ENCODE measurements at regions not wholly inside any gene's neighbourhood (a gene's known extent, or its start where the extent isn't known, plus 50 kb on each side); places are given as distances from the start of the nearest gene placed in this dataset.
"Not testable (repeated sequence)": the region's sequence is repeated elsewhere in the genome, so short reads cannot be mapped to it uniquely, and the experiment has no call there.

GRCh38 chr22:22784249-22785039 lies 103.2 kb upstream of the IGLL5 start:
- DNase-seq: no peak

DNA sequence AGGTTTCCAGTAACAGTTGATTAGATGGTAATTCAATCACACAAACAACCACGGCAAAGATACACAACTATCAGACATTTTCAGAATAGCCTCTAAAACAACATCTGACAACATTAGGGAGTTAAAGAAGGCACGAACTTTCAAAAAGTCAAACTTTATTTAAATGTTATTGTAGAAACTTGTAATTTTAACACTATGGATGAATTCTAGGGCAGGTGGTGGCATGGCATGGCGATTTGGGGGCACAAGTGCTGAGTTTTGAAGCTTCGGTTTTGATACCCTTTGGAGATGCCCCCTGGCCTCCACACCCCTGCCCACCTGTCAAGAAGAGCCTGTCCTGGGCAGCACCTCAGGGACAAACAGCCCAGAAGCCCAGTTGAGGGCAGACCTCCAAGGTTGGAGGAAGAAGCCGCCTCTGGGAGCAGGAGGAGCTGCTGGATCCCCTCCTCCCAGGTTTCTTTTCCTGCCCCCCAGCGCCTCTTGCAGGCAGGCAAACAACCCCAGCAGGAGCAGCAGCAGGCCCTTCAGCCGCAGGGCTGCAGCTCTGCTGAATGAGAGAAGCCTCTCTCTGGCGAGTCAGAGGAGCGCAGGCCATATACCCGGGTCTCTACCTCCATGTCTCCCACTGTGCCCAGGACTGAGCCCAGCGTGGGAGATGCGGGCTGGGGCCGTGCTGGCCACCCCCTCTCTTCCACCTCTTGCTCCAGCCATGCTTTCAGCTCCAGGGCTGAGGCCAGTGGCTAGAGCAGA lies 102.1 kb upstream of the IGLL5 start:
- no peak for DNase-seq

GRCh38 chr22:22786301-22787115 lies 101.1 kb upstream of the IGLL5 start:
- no peak for DNase-seq

GRCh38 chr22:22787151-22787550 lies 100.5 kb upstream of the IGLL5 start:
- DNase-seq: no peak

- peak; percentile 68 for DNase-seq
These were observed 99.7 kb upstream of the IGLL5 start for GRCh38 chr22:22787786-22788459.

DNA sequence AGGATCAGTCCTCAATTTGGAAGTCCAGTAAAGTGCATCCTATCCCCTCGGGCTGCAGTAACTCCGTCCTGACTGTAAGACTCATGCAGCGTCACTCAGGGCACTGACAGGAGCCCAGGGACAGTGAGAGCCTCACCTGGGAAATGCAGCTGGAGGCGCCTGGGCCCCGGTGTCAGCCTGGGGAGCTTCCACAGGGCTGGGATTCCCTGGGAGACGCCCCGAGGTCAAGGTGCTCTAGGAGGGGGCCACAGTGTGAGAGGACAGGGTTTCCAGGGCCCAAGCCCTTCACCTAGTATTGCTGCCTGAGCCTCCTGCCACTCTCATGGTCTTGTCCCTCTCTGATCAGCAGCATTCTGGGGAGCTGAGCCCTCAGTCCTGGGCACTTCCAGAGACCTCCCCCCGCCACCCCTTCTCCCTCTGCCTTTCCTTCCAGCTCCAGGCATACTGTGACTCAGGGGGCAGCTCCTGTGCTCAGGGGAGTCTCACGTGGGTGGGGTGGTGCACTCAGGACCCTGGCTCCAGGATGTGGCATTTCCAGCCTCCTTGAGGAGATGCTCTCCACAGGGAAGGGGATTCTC lies 99.1 kb upstream of the IGLL5 start:
- no peak for DNase-seq

GRCh38 chr22:22789233-22789921 lies 98.2 kb upstream of the IGLL5 start:
- peak; percentile 16 for DNase-seq

DNA sequence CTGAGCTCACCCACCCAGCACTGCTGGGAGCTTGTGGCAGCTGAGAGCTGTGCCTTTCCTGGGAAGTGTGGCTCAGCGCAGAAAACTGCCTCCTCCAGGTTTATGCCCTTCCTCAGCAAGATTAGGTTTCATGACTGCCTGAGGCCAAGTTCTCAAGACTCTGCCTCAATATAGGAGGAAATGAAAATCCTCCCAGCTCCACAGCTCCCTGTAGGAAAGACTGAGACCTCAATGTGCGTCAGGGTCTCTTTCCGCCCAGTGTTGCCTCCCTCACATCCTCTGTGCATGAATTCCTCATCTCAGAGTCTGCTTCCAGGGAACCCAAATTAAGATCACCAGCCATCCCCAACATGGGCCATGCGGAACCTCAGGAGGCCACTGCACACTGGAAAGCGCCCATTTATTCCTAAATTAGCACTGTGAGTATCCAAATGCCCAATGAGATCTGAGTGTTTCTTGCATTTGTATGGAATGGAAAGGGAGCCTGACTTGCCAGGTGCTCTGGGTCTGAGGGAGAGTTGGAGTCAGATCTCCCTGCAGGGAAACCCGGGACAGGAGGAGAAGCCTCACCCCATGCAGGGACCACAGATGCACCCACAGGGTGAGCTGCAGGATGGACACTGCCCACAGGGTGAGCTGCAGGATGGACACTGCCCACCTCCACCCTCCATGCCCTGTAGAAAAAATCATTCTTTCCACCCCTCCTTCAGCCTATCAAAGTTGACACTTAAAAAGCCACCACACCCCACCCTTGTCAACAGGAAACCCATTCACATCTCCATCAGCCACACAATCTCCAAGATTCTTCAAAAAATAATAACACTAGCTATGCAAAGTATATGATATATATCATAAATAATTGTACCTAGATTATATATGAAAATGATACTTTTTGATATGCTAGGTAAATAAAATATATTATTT lies 97.4 kb upstream of the IGLL5 start:
- DNase-seq: no peak

DNA sequence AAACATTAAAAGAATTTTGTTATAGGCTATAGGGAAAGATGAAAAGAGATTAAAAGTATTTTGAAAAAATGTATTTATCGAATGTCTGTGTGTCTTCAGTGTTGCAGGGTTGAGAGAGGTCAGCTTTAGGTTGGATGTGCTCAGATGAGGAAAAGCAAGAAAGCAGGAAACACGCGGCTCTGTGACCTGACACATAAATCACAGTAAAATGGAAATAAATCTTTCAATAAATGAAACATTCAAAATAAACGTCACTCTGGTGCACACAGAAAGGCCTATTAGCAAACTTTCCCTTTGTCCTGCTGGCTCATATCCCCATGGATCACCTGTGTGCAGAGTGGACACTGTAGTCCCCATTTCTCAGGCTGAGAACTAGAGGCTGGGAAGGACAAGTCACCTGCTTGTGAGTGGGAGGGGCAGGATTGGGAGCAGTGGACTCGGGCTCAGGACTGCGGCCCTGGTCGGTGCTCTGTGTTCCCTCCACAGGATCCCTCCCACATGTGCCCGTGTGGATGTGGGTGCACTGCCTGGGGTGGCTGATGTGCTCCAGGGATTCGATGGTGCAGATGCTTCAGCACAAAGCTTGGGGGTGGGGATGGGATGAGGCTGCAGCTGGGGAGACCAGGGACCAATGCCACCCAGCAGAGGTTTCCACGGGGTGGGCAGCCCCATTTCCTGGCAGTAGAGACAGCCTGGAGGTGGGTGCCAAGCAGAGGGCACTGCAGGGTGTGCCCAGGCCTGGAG lies 96.0 kb upstream of the IGLL5 start:
- no peak for DNase-seq

DNA sequence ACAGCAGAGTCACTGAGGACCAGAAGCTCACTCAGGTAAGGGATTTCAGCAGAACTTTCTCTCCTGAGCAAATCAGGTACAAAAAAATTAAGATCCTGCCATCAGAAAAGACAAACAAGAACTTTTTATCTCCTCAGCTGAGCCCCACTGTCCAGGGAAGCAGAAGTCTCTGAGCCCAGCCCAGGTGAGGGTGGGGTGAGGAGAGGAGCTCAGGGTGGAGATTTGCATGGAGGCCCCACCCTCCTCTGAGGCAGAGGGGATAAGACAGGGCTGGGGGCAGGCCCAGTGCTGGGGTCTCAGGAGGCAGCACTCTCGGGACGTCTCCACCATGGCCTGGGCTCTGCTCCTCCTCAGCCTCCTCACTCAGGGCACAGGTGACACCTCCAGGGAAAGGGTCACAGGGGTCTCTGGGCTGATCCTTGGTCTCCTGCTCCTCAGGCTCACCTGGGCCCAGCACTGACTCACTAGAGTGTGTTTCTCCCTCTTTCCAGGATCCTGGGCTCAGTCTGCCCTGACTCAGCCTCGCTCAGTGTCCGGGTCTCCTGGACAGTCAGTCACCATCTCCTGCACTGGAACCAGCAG lies 95.3 kb upstream of the IGLL5 start:
- DNase-seq: not testable (repeated sequence)

DNA sequence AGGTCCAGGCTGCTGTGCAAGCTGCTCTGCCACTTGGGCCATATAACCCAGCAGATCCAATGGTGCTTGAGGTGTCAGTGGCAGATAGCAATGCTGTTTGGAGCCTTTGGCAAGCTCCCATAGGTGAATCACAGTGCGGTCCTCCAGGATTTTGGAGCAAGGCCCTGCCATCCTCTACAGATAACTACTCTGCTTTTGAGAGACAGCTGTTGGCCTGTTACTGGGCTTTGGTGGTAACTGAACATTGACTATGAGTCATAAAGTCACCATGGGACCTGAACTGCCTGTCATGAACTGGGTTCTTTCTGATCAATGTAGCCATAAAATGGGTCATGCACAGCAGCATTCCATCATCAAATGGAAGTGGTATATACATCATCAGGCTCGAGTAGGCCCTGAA lies 92.0 kb upstream of the IGLL5 start:
- DNase-seq: not testable (repeated sequence)

GRCh38 chr22:22796724-22797123 lies 90.9 kb upstream of the IGLL5 start:
- no peak for DNase-seq

GRCh38 chr22:22798232-22798616 lies 89.4 kb upstream of the IGLL5 start:
- DNase-seq: no peak

- DNase-seq: no peak
These were observed 88.9 kb upstream of the IGLL5 start for GRCh38 chr22:22798716-22799115.

GRCh38 chr22:22799561-22799960 lies 88.1 kb upstream of the IGLL5 start:
- DNase-seq: no peak

- DNase-seq: no peak
These were observed 86.9 kb upstream of the IGLL5 start for GRCh38 chr22:22800716-22801115.

- peak; percentile 48 for DNase-seq
These were observed 85.2 kb upstream of the IGLL5 start for GRCh38 chr22:22802339-22802970.

DNA sequence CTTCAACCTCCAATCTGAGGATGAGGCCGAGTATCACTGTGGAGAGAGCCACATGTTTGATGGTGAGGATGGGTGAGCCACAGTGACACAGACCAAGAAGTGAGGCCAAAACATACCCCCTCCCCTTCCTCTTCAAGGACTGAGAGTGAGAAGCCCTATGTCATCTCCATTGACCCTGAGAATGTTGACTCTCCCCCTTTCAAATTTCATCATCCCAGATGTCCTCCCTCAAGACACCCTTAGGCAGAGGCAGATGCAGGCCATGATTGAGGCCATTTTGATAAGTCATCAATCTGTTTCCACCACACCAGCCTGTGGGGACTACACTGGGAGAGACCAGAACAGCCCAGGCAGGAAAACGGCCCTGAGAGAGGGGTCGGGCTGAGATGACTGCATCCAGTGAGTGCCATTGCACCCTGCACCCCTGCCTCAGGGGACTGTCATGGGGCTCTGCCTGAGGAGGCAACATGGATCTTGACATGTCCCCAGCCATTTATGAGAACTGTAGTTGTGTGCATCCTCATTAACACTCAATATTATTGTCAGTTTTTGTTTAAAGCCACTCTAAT lies 84.2 kb upstream of the IGLL5 start:
- no peak for DNase-seq

DNA sequence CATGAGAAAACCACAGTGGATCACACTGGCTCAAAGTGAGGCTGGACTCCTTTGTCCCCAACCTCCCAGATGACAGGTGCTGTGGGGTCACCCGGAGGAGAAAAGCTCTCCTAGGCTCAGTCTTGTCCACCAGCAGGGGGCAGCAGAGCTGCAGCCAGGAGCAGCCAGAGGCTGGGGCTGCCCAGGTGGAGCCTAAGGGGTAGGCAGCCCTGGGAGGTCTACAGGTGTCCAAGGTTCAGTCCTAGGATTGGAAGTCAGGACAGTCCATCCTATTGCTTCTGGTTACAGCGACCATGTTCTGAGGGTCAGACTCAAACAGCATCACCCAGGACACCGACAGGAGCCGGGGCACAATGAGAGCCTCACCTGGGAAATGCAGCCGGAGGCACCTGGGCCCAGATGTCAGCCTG lies 77.6 kb upstream of the IGLL5 start:
- DNase-seq: peak; percentile 40
